Bone marrow (tissue), 2 donors: ENCODE measurements at regions not wholly inside any gene's neighbourhood (a gene's known extent, or its start where the extent isn't known, plus 50 kb on each side); places are given as distances from the start of the nearest gene placed in this dataset.
"Not testable (repeated sequence)": the region's sequence is repeated elsewhere in the genome, so short reads cannot be mapped to it uniquely, and the experiment has no call there.

ENCODE experiments used
- DNase-seq, 2 donors: peaks; one replicate each; lab custom pipeline; 2025; lab: John Stamatoyannopoulos, UW

DNA sequence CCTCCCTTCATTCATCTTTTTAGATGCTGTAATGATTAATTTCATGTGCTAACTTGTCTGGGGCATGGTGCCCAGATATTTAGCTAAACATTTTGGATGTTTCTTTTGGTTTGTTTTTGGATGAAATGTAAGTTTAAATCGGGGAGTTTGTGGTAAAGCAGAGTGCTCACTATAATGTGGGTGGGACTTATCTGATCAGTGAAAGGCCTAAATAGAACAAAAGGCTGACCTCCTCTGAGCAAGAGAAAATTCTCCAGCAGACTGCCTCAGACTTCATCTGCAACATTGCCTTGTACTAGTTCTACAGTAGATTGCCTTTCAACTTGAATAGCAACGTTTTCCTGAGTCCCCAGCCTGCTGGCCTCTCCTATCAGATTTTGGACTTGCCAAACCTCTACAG lies 183.6 kb downstream of the S1PR1 start:
- DNase-seq = no peak

DNA sequence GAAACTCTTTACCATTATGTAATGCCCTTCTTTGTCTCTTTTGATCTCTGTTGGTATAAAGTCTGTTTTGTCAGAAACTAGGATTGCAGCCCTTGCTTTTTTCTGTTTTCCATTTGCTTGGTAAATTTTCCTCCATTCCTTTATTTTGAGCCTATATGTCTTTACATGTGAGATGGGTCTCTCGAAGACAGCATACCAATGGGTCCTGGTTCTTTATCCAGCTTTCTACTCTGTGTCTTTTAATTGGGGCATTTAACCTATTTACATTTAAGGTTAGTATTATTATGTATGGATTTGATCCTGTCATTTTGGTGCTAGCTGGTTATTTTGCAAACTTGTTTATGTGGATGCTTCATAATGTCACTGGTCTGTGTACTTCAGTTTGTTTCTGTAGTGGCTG lies 191.3 kb downstream of the S1PR1 start:
- not testable (repeated sequence) for DNase-seq

DNA sequence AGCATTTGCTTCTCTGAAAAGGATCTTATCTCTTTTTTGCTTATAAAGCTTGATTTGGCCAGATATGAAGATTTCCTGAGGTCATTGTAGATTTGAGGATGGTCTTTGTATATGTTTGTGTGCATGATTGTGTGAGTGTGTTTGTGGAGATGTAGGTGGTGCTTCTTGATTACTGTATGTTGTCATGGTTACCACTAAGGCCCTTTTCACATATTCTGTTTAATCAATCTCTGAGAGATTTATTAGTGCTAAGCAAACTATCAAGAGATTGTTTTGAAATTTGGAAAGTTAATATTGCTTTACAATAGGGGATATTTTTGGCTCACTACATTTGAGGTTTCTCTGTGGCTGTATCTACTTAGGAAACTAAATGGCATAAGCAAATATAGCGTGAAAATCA lies 191.7 kb downstream of the S1PR1 start:
- no peak for DNase-seq

DNA sequence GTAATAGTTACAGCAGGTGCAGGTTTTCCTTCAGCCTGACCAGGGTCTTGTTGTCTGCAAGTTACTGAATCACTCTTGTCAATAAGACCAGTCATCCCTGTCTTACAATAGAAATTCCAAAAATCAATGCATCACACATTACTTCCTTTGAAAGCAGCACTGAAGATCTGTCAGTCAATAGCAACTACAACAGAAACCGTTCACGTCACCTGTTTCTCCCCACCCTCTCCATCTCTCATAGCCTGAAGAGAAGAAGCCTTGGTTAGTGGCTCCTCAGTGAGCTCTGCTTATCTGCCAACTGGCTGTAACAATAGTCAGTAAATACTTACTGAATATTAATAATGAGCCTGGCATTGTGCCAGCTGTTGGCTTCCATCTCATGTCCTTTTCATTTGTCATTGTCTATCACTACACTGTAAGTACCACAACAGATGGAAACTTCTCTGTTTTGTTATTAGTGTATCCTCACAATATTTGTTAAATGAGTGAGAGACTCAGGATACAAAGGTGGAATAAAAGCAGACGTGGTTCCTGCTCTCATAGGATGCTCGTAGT lies 195.2 kb downstream of the S1PR1 start:
- DNase-seq = no peak

DNA sequence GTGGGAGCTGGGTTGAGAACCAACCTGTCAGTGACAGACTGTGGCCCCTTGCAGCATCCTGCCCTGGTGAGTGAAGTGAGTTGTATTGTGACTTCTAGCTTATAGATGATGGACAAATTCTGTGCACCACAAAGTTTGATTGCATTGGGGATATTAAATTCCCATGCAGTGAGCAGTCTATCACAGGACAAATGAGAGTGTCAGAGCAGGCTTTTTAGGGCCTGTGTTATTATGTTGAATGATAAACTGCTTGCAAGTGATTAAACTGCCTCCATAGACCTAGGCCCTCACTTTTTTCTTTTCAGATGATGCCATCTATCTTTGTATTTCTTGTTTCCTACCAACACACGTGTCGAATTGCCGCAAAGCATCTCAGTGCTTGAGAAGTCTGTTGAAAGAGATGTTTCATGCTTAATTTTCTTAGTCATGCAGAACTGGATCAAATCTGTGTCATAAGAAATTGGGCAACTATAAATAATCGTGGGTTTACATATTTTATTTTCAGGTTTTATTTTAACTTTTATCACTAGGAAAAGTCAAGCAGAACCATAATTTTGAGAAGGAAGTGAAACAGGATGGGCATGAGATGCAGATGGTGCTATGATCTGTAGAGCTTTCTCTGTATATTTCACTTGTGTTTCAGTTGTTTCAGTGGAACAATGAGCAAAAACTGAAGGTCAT lies 199.2 kb downstream of the S1PR1 start:
- DNase-seq = no peak

DNA sequence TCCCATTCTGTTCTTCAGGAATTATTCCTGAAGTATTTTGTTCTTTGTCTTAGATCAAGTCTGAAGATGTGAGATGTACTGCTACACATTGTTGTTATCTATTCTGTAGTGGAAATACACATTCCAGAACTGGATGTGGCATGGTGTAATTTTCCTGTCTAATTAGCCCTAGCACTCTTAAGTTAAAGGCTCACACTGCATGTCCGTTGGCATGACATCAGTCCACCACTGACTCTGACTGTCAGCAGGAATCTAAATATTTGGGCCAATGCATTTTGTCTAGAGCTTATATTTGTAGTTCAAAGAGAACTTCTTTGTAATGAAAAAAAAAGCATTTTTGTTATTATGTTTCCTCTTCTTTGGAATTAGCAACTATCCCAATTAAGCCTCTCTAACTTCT lies 201.0 kb downstream of the S1PR1 start:
- no peak for DNase-seq

DNA sequence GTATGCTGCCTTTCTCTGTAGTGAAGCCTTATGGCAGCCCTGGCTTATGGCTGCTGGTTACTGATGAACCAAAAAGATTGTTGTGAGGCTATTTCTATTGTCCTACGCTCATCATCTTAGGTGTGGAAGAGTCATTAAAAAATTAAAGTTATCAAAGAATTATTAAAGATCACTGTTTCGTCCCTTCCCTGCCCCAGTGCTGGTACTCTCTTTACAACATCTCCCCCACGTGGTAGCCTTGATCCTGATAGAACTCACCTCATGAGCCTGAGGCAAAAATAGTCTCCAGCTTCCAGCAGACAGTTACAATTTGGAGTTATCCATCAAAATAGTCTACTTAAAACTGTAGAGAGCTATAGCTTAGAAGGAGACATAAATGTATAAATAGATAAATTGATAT lies 201.5 kb downstream of the S1PR1 start:
- DNase-seq = no peak

DNA sequence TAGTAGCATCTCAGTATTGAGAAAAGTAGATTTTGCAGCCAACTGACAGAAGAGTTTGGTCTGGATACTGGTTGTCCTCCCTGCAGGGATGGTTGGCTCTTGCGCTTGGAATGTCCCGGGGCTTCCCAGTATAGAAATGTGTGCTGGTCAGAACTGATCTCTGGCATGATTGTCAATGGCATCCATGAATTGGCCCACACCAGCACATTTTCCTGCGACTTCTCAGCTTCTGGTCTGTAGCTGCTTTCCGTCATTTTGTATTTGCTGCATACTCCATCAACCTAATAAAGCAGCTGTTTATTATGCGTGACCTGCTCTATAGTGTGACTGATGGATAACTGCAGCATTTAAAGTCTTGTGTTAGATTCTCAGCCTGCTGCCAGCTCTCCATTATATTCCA lies 203.7 kb downstream of the S1PR1 start:
- DNase-seq = no peak

DNA sequence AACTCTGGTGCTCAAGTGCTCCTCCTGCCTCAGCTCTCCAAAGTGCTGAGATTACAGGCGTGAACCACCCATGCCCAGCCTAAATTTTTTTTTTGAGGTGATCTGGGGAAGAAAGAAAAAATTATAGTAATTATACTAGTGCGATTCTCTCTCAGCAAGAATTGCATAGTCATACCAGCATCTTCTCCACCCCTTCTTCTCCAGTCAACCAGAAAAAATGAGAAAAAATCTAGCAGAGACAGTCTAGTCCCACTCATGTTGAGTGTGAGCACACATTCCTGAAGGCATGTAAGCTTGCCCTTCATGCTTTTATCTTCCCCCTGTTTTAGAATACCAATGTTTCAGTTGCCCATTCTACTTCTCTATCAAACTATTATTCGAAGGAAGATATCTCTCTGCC lies 207.6 kb downstream of the S1PR1 start:
- DNase-seq = no peak

DNA sequence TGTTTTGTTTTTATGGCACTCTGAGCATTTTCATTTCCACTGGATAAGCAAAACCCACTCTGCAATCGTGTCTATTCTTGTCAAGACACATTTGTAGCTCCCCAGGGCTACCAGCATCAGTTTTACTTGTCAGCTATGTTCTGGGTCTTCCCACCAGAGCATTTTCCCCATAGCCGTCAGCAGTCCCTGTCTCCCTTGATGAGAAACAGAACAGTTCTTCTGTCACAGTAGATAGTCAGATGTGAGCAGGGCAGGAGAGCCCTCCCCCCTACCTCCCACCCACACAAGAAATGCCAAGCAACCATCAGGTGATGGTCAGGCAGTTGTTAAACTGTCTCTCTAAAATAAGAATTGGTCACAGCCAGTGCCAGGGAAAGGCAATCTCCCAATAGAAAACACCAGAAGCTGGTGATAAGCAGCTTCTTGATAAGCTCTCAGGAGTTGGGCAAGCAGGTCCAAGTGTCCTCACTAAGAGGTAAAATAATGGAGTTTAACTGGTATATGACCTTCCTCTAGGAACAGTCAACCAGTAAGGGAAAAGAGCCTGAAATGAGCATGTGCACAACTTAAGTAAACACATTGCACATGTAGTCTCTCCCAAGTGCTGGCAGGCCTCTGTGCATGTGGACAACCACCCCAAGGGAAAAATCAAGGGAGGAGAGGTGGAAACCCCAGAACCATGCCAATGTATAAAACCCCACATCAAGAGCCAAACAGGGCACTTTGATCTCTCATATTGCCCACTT lies 208.2 kb downstream of the S1PR1 start:
- DNase-seq = no peak

DNA sequence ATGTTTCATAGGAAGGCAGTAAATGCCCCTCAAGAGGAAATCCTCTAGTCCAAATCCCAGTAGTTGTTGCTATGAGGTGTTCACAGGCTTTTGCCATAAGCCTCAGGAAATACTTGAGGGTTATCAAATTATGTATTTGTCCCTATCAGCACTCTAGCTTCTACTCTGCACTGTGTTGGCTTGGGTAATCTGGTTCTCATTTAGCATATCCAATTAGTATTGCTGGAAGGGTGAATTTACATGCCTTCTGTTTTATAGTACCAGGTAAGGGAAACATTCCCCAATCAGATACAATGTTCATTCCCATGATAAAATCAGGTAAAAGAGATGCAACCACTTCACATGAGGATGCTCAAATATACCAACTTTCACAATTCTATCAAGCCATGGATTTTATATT lies 211.2 kb downstream of the S1PR1 start:
- DNase-seq = no peak

DNA sequence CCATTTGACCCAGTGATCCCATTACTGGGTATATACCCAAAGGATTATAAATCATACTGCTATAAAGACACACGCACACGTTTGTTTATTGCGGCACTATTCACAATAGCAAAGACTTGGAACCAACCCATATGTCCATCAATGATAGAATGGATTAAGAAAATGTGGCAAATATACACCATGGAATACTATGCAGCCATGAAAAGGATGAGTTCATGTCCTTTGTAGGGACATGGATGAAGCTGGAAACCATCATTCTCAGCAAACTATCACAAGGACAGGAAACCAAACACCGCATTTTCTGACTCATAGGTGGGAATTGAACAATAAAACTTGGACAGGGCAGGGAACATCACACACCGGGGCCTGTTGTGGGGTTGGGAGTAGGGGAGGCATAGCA lies 213.9 kb downstream of the S1PR1 start:
- not testable (repeated sequence) for DNase-seq

DNA sequence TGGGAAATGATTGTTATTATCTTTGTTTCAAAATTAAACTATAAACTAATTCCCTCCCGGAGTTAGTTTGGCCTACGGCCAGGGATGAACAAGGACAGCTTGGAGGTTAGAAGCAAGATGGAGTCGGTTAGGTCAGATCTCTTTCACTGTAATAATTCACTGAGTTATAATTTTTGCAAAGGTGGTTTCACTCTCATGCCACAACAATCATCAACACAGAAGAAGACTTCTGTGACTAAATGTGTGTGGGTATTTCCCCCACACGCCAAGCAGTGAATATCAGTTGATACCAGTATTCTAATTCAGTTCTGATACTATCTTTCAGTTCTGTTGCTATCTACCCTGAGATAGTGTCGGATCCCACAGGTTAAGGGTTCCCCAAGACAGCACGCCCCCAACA lies 215.1 kb downstream of the S1PR1 start:
- DNase-seq = no peak

DNA sequence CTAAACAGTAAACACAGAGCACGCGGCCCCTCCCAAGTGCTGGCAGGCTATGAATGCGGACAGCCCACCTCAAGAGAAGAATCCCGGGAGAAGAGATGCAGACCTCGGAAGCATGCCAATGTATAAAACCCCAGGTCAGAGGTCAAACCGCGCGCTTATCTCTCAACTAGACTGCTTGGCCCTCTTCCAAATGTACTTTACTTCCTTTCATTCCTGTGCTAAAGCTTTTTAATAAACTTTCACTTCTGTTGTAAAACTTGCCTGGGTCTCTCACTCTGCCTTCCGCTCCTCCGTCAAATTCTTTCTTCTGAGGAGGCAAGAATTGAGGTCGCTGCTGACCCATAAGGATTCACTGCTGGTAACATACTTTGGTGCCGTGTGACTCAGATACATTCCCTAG lies 216.0 kb downstream of the S1PR1 start:
- DNase-seq = no peak

DNA sequence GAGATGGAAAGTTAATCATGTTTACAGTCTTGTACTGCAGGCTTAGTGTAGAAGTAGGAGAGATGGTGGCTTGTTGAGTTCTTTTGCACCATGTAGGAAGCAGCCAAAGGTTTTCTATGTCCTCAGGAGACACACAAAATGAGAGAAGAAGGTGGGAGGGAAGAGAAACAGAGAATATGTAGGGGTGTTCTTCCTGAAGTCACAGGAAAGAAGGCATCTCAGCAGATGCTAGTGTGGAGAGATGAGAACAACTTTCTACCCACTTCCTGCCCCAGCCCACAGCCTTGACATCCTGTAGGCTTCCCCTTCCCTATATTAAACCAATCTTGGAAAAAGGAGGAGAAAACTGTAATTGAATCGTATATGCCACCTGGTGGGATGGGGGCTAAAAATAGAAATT lies 217.0 kb downstream of the S1PR1 start:
- DNase-seq = no peak

DNA sequence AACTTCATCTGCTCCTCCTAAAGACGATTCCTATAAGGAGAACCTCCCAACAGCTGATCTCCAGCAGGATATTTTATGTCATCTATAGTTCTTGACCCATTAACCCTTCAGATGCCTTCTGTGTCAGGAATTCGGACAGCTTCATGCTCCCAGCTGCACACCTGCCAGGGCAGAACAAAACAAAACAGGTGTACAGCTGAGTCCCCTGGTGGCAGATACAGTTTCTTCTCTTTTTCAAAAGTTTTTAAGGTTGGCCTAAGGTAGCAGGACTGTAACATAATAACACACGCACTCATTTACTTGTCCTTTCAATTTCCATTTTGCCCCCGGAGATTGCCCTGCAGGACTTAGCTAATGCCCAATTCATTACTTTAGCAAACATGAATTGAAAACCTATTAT lies 218.3 kb downstream of the S1PR1 start:
- DNase-seq = no peak

DNA sequence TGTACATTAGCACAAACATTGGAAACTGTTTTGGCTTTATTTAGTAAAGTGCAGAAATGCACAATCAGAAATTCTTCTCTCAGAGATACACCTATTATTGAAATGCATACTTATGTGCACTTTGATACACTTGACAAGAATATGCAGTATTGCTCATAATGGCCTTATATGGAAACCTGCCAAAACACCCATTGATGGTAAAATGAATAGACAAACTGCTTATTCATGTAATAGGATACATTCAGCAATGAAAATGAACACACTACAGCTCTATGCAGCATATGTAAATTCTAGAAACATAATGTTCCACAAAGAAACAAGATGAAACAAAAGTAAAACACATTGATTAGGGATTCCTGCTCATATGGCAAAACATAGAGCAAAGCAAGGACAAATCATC lies 223.9 kb downstream of the S1PR1 start:
- DNase-seq = no peak

DNA sequence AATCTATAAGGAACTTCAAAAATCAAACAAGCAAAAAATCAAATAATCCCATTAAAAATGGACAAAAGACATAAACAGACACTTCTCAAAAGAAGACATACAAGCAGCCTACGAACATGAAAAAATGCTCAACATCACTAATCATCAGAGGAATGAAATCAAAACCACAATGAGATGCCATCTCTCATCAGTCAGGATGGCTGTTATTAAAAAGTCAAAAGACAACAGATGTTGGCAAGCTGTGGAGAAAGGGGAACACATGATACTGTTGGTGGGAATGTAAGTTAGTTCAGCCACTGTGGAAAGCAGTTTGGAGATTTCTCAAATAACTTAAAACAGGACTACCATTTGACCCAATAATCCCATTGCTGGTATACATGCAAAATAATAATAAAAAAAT lies 226.4 kb downstream of the S1PR1 start:
- DNase-seq = no peak

DNA sequence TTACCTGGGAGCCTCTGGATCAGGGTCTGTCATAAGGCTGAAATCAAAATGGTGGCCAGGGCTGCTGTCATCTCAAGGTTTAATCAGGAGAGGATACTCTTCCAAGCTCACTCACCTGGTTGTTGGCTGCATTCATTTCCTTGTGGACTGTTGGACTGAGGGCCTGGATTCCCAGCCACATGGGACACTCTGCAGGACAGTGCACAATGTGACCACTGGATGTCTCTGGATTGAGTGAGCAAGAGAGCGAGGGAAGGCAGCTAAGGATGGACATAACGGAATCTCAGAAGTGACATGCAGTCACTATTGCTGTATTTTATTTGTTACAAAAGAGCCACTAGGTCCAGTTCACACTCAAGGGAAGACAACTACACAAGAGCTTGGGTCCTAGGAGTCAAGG lies 229.1 kb downstream of the S1PR1 start:
- no peak for DNase-seq

DNA sequence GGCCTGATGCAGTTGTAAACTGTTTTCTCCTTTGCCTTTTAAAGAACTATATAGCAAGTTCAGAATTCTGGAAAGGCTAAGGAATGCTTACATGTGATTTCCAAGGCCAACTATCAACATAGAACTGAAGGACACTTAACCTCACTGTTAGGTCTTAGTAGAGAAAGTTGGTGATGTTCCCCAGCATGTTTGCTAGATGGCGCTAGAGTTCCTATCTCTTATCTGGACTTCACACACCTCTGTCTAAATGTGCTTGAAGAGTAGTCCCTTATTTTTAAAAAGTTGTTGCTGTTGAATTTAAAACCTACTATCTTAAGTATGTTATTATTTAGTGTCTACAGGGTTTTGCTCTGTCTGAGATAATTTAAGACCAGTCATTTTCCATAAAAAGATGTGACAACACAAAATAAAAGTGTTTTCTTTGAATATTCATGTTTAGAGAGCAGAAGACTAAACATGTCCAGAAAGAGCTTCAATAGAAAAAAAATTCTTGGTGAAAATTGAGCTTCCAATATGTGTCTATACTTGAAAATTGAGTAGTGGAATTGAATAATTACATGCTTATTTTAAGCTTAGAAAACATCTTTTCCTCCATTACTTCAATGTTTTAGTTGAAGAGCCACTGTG lies 237.3 kb downstream of the S1PR1 start:
- DNase-seq = no peak

DNA sequence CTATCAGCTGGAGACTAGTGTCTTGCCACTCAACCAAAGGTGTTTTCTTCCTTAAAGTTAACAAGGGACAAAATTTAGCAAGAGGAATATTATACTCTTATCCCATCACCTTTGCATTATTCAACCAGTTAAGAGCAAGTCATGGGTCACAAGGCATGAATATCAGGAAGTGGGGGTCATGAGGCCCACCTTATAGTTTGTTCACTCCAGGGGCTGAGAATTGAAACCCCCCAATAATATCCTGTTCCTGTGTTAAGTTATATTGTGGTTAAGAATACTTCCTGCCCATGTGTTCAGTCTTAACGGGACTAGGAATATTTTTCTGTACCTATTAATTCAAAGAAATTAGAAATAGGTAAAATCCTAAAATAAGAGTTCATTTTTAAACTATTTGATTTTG lies 239.7 kb downstream of the S1PR1 start:
- DNase-seq = no peak

DNA sequence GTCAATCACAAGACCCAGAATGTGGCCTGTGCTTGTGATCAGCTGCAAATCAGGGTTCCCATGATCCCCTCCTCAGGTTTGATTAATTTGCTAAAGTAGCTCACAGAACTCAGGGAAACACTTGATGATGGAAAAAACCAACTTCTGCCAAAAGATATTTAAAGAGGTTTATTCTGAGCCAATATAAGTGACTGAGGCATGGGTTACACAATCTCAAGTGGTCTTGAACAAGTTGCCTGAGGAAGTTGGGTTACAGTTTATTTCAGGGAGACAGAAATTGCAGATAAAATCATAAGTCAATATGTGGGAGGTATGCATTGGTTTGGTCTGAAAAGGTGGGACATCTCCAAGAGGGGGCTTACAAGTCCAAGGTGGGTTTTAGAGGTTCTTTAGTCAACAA lies 243.1 kb downstream of the S1PR1 start:
- no peak for DNase-seq

DNA sequence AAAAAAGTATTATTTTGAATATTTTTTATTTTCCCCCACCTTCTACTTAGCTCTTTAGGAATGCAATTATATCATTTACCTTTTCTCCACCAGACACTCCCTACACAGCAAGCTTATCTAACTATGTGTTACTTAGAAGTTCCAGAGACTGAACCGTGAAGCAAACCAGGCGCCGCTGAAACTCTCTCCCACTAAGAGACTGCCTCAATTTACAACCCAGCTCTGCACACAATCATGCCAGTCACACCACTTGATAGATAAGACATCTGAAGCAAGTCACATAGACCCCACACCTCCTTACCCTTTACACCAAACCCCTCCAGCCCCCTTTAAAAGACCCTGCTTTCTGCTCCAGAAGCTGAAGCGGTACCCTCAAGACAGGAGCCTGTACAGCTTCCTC lies 245.5 kb downstream of the S1PR1 start:
- no peak for DNase-seq
